ENCODE measurements at regions not wholly inside any gene's neighbourhood (a gene's known extent, or its start where the extent isn't known, plus 50 kb on each side); places are given as distances from the start of the nearest gene placed in this dataset.

DNA sequence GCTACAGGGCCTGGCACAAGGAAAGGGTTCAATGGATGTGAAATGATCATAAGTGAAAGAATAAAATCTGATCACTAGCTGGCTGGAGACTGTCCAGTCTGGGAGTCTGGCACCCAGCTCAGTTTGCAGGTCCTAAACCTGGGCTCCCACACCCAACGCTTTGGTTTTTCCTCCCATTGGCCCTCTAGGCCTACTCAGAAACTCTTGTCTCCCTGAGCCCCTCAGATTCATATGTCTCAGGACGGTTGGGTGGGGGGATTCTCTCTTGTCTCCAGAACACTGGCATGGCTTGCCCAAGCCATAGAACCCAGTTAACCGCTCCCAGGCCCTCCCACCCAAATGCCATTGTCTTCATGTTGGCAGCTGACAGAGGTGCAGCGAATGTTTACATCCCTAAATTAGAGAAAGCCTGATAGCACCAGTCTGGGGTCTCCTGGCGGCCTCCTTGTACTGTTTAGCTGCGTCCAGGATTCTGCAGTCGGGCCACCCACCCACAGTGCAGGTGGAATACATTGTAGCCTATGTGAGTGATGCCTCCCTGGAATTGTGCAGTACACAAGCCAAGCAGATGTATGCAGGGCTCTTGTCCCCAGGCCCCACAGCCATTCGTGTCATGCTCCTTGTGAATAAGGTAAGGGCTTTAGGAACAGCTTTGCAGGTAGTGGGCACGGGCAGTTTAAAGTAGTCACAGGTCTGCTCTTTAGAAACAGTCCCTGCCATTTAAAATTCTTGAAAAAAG, 266.3 kb downstream of the XXYLT1 start:
- peaks cover 2% of the 10 kb centered on the region for H3K4me1 Mint-ChIP-seq (ENCODE audit: low read depth)
- peaks cover 9% of the 10 kb centered on the region for H3K27me3 Mint-ChIP-seq (ENCODE audit: low read depth)
- H3K9me3 Mint-ChIP-seq, result no peaks in the 10 kb centered on the region
- H3K36me3 Mint-ChIP-seq (ENCODE audit: insufficient read depth), result no peaks in the 10 kb centered on the region
- no peak for DNase-seq
- ATAC-seq, result no peak
- no peak overlapping the region for H3K4me3 Mint-ChIP-seq

DNA sequence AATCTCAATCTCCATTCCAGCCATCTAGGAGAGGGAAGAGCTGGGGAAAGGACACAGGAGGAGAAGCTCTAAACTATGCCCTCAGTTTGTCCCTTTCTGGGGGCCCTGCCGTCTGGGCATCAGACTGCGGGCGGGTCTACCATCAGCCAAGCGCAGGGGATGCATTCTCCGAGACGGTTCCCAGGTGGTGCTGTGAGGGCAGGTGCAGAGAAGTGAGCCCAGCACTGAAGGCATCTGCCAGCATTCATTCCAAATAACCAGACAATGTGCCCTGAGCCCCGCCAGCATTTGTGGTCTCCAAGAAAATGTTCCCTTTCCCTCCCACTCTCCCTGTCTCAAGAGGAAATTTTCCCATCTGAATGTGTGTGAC, 265.7 kb downstream of the XXYLT1 start:
- ATAC-seq (no peak), DNase-seq (no peak)
- Mint-ChIP-seq H3K4me1 (ENCODE audit: low read depth) (peaks cover 2% of the 10 kb centered on the region), H3K4me3 (no peak overlapping the region), H3K9me3 (no peaks in the 10 kb centered on the region), H3K27me3 (ENCODE audit: low read depth) (peaks cover 9% of the 10 kb centered on the region), H3K36me3 (ENCODE audit: insufficient read depth) (no peaks in the 10 kb centered on the region)

GRCh38 chr3:195005759-195006510, 265.0 kb downstream of the XXYLT1 start:
- H3K36me3 Mint-ChIP-seq (ENCODE audit: insufficient read depth), result no peaks in the 10 kb centered on the region
- H3K27me3 Mint-ChIP-seq (ENCODE audit: low read depth), result peaks cover 9% of the 10 kb centered on the region
- ATAC-seq, result no peak
- H3K4me3 Mint-ChIP-seq, result no peak overlapping the region
- peaks cover 2% of the 10 kb centered on the region for H3K4me1 Mint-ChIP-seq (ENCODE audit: low read depth)
- H3K9me3 Mint-ChIP-seq, result no peaks in the 10 kb centered on the region
- no peak for DNase-seq

DNA sequence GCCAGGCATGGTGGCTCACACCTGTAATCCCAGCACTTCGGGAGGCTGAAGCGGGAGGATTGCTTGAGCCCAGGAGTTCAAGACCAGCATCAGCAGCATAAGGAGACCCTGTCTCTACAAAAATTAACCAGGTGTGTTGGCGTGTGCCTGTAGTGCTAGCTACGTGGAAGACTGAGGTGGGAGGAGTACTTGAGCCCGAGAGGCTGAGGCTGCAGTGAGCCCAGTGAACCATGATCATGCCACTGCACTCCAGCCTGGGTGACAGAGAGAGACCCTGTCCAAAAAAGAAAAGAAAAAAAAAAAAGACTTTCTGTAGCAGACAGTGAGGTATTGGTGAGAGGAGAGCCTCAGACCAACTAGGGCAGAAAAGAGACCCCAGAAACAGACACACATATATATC, 263.8 kb downstream of the XXYLT1 start:
- no peaks in the 10 kb centered on the region for H3K36me3 Mint-ChIP-seq (ENCODE audit: insufficient read depth)
- peaks cover 2% of the 10 kb centered on the region for H3K4me1 Mint-ChIP-seq (ENCODE audit: low read depth)
- no peaks in the 10 kb centered on the region for H3K9me3 Mint-ChIP-seq
- H3K27me3 Mint-ChIP-seq (ENCODE audit: low read depth), result peaks cover 9% of the 10 kb centered on the region
- no peak for DNase-seq
- no peak for ATAC-seq
- H3K4me3 Mint-ChIP-seq, result no peak overlapping the region

DNA sequence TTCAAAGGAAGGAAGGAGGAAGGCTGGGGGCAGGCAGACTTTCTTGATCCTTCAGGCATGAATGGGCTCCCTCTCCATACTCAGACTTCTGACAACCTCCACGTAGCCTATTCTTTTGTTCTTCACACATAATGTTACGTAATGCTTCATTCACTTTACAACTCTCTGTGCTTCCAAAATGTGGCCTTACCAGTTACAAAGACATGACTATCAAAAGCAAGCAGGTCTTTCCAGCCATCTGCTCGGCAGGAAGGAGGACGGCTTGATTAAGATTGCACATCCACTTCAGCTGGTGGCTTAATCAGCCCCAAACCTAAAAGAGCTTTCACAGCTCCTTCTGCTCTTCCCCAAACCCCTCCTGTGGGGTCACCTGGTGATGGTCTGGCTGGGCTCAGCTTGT, 263.2 kb downstream of the XXYLT1 start:
- peaks cover 1% of the 10 kb centered on the region for H3K4me1 Mint-ChIP-seq (ENCODE audit: low read depth)
- DNase-seq (no peak), ATAC-seq (no peak)
- no peak overlapping the region for H3K4me3 Mint-ChIP-seq
- H3K36me3 Mint-ChIP-seq (ENCODE audit: insufficient read depth), result no peaks in the 10 kb centered on the region
- peaks cover 9% of the 10 kb centered on the region for H3K27me3 Mint-ChIP-seq (ENCODE audit: low read depth)
- H3K9me3 Mint-ChIP-seq, result no peaks in the 10 kb centered on the region

GRCh38 chr3:195008816-195009215, 262.1 kb downstream of the XXYLT1 start:
- H3K9me3 Mint-ChIP-seq, result no peaks in the 10 kb centered on the region
- no peak overlapping the region for H3K4me3 Mint-ChIP-seq
- DNase-seq (no peak), ATAC-seq (no peak)
- H3K27me3 Mint-ChIP-seq (ENCODE audit: low read depth), result peaks cover 1% of the 10 kb centered on the region
- H3K36me3 Mint-ChIP-seq (ENCODE audit: insufficient read depth), result no peaks in the 10 kb centered on the region
- no peaks in the 10 kb centered on the region for H3K4me1 Mint-ChIP-seq (ENCODE audit: low read depth)

DNA sequence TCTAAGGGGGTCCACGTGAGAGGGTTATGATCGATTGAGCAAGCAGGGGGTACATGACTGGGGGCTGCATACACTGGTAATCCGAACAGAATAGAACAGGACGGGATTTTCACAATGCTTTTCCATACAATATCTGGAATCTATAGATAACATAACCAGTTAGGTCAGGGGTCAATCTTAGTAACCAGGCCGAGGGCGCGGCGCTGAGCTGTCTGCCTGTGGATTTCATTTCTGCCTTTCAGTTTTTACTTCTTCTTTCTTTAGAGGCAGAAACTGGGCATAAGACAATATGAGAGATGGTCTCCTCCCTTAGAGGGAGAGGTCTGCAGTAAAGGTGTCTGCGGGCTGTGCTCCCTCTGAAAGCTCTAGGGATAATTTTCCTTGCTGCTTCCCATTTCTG, 261.3 kb downstream of the XXYLT1 start:
- H3K36me3 Mint-ChIP-seq (ENCODE audit: insufficient read depth), result no peaks in the 10 kb centered on the region
- H3K27me3 Mint-ChIP-seq (ENCODE audit: low read depth), result no peaks in the 10 kb centered on the region
- no peaks in the 10 kb centered on the region for H3K9me3 Mint-ChIP-seq
- no peak for ATAC-seq
- H3K4me1 Mint-ChIP-seq (ENCODE audit: low read depth), result no peaks in the 10 kb centered on the region
- no peak overlapping the region for H3K4me3 Mint-ChIP-seq
- DNase-seq, result no peak

GRCh38 chr3:195010551-195011100, 260.3 kb downstream of the XXYLT1 start:
- DNase-seq, result no peak
- Mint-ChIP-seq H3K4me1 (ENCODE audit: low read depth) (peaks cover 5% of the 10 kb centered on the region), H3K27me3 (ENCODE audit: low read depth) (no peaks in the 10 kb centered on the region), H3K36me3 (ENCODE audit: insufficient read depth) (no peaks in the 10 kb centered on the region), H3K4me3 (no peak overlapping the region), H3K9me3 (no peaks in the 10 kb centered on the region)
- no peak for ATAC-seq

- Mint-ChIP-seq H3K27me3 (ENCODE audit: low read depth) (no peaks in the 10 kb centered on the region), H3K36me3 (ENCODE audit: insufficient read depth) (no peaks in the 10 kb centered on the region), H3K9me3 (no peaks in the 10 kb centered on the region), H3K4me3 (no peak overlapping the region), H3K4me1 (ENCODE audit: low read depth) (peaks cover 5% of the 10 kb centered on the region)
- no peak for ATAC-seq
- no peak for DNase-seq
Observed at GRCh38 chr3:195011231-195011834, 259.6 kb downstream of the XXYLT1 start.

GRCh38 chr3:195012100-195012499, 258.9 kb downstream of the XXYLT1 start:
- no peaks in the 10 kb centered on the region for H3K27me3 Mint-ChIP-seq (ENCODE audit: low read depth)
- no peaks in the 10 kb centered on the region for H3K9me3 Mint-ChIP-seq
- no peaks in the 10 kb centered on the region for H3K36me3 Mint-ChIP-seq (ENCODE audit: insufficient read depth)
- H3K4me3 Mint-ChIP-seq, result no peak overlapping the region
- peaks cover 5% of the 10 kb centered on the region for H3K4me1 Mint-ChIP-seq (ENCODE audit: low read depth)
- no peak for DNase-seq
- no peak for ATAC-seq

- H3K27me3 Mint-ChIP-seq (ENCODE audit: low read depth), result no peaks in the 10 kb centered on the region
- no peaks in the 10 kb centered on the region for H3K36me3 Mint-ChIP-seq (ENCODE audit: insufficient read depth)
- ATAC-seq, result no peak
- no peak overlapping the region for H3K4me3 Mint-ChIP-seq
- no peak for DNase-seq
- no peaks in the 10 kb centered on the region for H3K9me3 Mint-ChIP-seq
- H3K4me1 Mint-ChIP-seq (ENCODE audit: low read depth), result peaks cover 5% of the 10 kb centered on the region
Observed at GRCh38 chr3:195012571-195012970, 258.4 kb downstream of the XXYLT1 start.

DNA sequence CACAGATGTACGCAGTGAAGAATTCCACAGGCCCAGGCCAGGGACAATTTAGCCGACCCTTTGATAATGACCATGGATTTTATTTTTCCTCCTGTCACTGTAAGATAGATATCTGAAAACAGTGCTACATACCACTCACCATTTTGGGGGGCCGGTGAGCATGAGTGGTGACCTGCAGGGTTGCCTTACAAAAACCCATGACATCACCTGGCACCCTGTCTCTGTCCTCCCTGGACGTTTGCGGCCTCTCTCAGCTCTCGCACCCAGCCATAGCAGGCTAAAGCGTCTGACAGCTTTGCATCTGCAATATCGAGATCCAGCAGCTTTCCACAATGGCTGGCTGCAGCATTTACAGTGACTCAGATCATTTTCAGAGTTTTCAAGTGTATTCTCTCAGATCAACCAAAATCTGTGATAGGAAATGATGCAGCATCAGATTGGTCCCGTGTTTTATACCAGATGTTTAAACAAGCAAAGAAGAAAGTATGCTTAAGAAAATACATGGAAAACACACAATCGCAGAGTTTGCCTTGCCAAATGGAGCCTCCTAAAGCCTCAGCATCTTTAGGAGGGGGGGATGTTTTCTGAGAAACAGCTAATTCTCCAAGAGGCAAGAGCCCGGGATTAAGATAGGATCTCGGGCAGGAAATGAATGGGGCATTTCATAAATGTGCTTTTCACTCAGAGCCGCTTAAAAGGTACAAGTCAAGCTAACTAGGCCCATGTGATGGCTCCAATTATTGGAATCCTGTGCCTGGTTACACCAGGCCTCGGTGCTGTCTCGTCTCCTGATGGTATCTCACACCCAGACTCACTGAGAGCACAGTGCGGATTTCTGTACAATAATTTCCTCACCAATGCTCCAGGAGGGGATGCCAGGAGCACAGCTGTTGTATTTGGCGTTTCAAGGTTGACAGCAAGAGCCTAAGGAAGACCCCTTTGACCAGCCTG, 257.3 kb downstream of the XXYLT1 start:
- Mint-ChIP-seq H3K27me3 (ENCODE audit: low read depth) (no peaks in the 10 kb centered on the region), H3K36me3 (ENCODE audit: insufficient read depth) (no peaks in the 10 kb centered on the region), H3K9me3 (no peaks in the 10 kb centered on the region), H3K4me1 (ENCODE audit: low read depth) (peaks cover 5% of the 10 kb centered on the region), H3K4me3 (no peak overlapping the region)
- ATAC-seq (no peak), DNase-seq (no peak)

DNA sequence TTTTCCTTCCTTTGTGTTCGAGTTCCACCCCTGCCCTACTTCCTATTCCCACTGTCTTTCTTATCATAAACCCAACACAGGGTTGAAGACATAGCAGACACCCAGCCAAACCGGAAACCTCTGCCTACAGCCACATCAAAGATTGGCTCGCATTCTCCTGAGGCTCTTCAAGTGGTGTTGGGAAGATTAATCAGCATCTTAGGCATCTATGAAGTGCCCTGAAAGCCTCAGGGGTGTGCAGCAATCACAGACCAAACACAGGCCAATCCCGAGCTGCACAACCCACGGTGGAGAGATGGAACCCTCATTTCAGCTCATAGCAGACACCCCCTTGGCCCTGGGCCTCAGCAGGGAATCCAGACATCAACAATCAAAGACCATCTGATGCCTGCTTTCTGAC, 255.9 kb downstream of the XXYLT1 start:
- H3K27me3 Mint-ChIP-seq (ENCODE audit: low read depth), result peaks cover 5% of the 10 kb centered on the region
- DNase-seq (no peak), ATAC-seq (no peak)
- no peak overlapping the region for H3K4me3 Mint-ChIP-seq
- H3K4me1 Mint-ChIP-seq (ENCODE audit: low read depth), result peaks cover 5% of the 10 kb centered on the region
- no peaks in the 10 kb centered on the region for H3K36me3 Mint-ChIP-seq (ENCODE audit: insufficient read depth)
- no peaks in the 10 kb centered on the region for H3K9me3 Mint-ChIP-seq

GRCh38 chr3:195017151-195017550, 253.8 kb downstream of the XXYLT1 start:
- ATAC-seq (no peak), DNase-seq (no peak)
- Mint-ChIP-seq H3K36me3 (ENCODE audit: insufficient read depth) (no peaks in the 10 kb centered on the region), H3K4me3 (no peak overlapping the region), H3K4me1 (ENCODE audit: low read depth) (peaks cover 5% of the 10 kb centered on the region), H3K27me3 (ENCODE audit: low read depth) (peaks cover 9% of the 10 kb centered on the region), H3K9me3 (no peaks in the 10 kb centered on the region)

Data from activated T-cell treated with anti-CD3 and anti-CD28 coated beads, Interleukin-2, amount 50 U/mL, for 4 hours (primary cell).